ENCODE measurements at regions not wholly inside any gene's neighbourhood (a gene's known extent, or its start where the extent isn't known, plus 50 kb on each side); places are given as distances from the start of the nearest gene placed in this dataset.
"Not testable (repeated sequence)": the region's sequence is repeated elsewhere in the genome, so short reads cannot be mapped to it uniquely, and the experiment has no call there.

DNA sequence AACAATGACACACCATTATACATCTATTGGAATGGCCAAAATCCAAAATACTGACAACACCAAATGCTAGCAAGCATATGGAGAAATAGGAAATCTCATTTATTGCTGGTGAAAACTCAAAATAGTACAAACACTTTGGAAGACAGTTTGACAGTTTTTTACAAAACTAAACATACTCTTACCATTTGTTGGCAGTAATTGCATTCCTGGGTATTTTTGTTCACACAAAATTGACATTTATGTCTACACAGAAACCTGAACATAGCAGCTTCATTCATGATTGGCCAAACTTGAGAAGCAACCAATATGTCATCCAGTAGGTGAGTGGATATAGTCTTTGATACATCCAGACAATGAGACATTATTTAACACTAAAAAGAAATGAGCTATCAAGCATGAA, 489.9 kb downstream of the PLOD2 start:
- no peak for DNase-seq

DNA sequence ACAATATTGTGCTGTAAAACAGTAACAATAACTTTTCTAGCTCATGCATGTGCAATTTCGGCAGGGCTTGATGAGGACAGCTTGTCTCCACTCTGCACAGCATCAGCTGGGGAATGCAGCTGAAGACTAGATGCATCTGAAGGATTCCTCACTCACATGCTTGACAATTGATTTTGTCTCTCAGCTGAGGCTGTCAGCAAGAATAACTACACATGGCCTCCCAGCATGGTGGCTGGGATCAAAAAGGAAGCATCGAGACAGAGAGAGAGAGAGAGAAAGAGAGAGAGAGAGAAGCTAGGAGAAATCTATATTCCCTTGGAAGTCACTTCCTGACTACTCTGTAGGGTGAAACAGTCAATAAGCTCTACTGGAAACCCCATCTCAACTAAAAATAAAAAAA, 487.1 kb downstream of the PLOD2 start:
- DNase-seq, result no peak

DNA sequence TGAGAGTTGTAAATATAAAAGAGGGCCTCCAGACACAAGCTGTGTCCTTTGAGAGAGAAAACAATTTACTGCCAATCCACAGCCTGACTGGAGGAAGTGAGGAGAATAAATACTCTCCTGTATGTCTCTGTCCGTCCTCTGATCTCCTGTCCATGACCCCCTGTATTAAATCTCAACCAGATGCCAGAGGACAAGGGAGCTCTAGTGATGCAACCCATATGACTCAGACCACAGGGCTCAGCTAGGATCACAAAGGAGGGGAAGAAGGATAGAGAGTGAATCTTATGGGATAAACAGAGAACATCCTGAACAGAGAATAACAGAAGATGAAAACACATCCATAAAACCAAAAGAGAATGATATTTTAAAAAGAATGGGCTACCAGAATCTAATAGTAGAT, 482.6 kb downstream of the PLOD2 start:
- DNase-seq, result no peak

DNA sequence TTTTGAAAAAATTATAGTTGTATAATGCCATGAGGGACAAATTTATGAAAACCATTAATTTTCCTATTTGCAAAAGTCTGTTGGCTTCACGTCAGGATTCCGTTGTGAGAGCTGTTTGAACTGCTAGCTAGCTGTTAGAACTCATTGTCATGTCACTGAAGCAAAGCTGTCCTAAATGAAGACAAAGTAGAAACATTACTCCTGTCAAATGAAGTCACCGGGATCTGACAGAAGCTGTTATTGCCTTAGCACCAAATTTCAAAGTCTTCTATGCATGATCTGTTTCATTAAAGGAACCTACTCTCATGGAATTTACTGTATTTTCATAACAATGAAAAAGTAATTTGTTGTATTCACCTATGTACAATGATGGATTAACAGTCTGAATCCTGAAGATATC, 479.8 kb downstream of the PLOD2 start:
- DNase-seq, result no peak

DNA sequence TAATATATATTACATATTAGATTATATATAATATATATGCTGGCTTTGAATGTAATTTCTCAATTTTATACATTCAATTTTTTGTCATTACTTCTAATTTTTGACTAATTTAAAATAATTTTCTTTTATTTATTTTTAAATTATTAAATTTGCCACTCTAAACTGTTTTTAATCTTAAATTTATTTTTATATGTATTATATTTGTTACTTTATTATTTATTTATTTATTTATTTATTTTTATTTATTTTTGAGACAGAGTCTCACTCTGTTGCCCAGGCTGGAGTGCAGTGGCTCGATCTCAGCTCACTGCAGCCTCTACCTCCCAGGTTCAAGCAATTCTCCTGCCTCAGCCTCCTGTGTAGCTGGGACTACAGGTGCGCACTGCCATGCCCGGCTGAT, 473.0 kb downstream of the PLOD2 start:
- not testable (repeated sequence) for DNase-seq

DNA sequence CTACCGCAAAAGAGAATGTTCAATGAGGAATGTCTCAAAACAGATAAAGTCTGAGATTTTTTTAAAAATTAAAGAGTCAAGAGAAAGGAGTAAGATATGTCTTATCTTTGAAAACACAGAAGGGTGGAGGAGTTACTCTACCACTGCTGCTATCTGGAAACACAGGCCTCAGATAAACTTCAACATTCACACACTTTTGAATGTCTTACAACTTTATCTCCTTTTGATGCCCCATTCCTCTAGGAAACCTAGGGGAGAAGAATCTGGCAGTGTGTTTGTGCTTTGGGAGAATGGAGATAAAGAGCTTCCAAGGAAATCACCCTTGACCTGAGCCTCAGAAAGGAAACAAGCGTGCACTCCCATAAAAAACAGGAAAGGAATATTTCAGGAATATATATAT, 468.2 kb downstream of the PLOD2 start:
- DNase-seq, result no peak

DNA sequence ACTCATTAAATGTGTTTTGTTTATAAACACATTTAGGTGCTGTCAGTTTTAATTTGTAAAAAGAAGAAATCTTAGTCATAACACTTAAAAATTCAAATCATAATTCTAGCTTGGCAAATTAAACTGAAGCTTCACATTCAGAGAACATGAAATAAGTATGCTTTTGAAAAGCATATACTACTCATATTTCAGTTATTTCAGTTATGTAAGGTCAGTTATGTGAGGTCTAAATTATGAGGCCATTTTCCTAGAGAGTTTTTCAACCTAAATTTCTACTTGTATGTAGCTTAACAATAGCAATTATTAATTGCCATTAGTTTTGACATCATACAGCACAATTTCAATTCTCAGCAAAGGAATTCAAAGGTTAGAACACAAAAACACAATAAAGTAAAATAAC, 465.0 kb downstream of the PLOD2 start:
- no peak for DNase-seq

DNA sequence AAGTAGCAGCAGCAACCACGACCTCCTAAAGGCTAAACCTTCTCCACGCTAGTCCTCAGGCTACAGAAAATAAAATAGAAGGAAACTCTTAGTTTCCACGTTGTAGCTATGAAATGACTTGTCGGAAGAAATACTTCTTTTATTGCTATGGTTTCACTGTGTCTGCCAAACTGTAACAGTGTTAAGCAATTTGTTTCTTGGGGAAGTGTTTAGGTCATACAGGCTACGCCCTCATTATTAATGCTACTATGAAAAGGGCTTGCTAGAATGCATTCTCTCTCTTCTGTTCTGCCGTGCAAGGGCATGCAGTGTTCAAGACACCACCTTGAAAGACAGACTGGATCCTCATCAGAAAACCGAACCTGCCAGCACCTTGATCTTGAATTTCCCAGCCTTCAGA, 462.7 kb downstream of the PLOD2 start:
- DNase-seq, result no peak

DNA sequence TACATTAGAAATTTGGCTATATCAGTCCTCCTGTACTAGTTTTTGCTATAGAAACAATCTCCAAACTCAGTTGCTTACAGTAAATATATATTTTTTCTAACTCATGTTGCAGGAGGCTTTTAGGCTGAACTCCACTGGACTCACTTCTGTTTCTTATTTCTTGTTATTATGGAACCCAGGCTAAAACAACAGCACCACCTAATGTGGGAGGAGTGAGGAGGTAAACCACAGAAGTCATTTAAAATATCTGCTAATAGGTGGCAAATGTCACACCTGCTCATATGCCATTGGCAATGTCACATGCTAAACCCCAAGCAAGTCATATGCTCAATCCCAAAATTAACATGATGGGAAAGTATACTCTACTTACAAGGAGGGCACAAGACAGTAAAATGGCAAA, 462.2 kb downstream of the PLOD2 start:
- no peak for DNase-seq

DNA sequence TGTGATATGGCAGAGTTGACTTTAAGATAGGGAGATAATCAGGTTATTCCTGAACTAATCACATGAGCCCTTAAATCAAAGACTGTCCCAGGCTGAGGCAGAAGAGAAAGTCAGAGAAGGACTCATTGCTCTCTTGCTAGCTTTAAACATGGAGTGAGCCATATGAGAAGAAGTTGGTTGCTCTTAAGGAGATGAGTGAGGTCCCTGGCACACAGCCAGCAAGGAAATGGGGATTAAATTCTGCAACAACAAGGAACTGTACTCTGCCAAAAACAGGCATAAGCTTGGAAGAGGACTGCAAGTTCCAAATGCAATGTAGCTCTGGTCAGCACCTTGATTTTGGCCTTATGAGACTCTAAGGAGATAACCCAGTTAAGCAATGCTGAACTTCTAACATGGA, 457.0 kb downstream of the PLOD2 start:
- no peak for DNase-seq

DNA sequence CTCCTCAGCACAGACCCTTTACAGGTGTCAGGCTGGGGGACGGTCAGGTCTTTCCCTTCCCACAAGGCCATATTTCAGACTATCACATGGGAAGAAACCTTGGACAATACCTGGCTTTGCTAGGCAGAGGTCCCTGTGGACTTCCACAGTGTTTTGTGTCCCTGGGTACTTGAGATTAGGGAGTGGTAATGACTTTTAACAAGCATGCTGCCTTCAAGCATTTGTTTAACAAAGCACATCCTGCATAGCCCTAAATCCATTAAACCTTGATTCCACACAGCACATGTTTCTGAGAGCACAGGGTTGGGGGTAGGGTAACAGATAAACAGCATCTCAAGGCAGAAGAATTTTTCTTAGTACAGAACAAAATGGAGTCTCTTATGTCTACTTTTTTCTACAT, 451.2 kb downstream of the PLOD2 start:
- DNase-seq, result not testable (repeated sequence)

DNA sequence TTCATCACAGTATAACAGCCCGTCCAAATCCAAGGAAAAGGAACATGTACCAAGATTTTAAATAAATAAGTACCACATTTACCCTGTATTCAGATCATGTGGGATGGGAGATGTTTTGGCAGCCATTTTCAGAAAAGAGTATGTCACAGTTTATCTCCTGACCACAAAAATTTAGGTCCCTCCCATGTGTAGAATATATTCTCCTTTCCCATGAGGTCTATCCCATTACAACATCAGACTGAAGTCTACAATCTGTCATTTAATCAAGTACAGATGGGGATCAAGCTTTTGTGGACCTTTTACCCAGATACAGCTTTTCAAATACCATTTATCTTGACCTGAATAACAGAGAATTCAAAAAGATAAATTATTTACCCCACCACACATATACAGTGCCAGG, 444.5 kb downstream of the PLOD2 start:
- DNase-seq, result no peak

DNA sequence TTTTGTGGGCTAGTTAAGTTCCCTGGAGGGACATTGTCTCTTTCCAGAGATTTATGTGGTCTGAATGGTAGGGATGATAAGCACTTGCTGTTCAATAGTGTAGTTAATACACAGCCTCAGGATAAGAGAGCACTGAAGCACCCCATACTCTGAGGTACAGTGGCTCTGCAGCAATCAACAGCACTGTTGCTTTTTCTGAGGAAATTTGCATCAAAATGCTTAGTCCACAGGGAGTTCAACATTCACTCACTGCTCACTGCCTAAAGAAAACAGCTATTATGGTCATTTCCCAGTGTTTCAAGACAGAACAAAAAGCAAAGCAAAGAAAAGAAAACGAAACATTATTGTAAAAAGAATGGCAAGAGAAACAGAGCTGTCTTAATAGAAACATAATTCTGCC, 441.9 kb downstream of the PLOD2 start:
- no peak for DNase-seq

DNA sequence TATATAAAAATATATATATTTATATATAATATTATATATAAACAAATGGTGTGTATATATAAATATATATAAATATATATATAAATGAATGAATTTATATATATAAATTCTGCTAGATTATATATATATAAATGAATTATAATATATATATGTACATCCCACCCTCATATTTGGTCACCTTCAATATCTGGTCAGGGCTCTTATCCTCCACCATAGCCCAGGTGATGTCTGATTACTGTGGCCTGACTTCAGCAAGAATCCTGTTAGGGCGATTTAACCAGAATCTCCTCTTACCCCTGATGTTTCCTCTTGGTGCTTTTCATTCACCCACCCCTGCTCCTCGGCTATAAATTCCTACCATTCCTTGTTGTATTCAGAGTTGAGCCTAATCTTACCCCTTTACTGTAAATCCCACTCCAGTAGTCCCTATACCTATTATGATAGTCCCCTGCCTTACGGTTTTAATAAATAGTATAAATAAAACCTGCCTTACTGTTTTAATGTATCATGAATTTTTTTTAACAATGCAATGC, 439.6 kb downstream of the PLOD2 start:
- DNase-seq, result no peak

DNA sequence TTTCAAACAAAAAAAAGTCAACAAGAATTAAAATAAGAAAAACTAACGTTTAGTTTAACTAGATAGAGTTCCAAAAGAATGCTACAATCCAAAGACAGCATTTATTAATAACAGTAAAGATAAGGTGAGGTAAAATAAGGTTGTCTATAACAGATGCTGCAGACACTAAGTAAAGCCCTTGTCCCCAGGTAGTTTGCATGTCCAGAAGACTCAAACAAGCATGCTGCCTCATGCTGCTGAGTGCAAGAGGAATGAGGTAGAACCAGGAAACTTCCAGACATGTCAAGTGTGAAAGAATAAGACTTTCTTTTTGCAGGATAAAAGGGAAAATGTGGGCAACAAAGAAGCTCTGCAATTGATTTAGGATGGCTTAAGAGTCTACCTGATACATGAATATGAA, 439.2 kb downstream of the PLOD2 start:
- DNase-seq, result no peak

DNA sequence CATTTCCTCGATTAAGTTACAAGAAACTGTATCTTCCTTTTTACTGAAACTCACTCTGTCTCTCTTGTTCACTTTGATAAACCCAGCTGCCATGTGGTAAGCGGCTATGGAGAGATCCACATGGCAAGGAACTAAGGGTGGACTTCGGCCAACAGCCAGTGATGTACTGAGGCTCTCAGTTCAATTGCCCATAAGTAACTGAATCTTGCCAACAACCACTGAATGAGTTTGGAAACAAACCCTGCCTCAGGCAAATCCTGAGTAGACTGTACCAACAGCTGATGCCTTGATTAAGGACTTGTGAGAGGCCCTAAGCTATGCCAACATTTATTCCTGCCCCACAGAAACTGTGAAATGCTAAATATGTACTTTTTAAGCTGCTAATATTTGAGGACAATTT, 433.5 kb downstream of the PLOD2 start:
- DNase-seq, result no peak

DNA sequence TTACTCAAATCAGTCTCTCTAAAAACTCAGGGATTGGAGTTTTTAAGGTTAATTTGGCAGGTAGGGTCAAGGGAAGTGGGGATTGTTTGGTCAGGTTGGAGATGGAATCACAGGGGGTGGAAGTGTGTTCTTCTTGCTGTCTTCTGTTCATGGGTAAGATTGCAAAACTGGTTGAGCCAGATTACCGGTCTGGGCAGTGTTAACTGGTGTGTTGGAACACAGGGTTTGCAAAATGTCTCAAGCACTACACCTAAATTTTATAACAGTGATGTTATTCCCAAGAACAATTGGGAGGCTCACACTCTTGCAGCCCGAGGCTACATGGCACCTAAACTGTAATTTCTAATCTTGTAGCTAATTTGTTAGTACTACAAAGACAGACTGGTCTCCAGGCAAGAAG, 425.4 kb downstream of the PLOD2 start:
- no peak for DNase-seq

DNA sequence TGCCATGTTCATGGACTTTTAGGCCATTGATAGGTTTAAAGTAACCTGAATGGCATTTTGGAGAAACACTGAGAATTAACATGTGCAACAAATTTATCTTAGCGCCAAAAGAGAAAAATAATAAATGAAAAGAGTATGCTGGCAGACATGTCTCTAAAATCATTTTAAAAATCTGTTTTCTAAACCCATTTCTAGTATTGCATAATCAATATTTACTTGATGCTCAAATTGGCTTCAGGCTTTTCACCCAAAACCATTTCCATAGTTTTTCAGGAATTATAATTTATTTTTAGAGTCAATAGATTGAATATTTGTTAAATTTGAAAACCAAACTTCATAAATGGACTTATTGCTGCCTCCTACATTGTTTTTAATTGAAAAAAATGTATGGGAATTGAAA, 423.0 kb downstream of the PLOD2 start:
- DNase-seq, result no peak

DNA sequence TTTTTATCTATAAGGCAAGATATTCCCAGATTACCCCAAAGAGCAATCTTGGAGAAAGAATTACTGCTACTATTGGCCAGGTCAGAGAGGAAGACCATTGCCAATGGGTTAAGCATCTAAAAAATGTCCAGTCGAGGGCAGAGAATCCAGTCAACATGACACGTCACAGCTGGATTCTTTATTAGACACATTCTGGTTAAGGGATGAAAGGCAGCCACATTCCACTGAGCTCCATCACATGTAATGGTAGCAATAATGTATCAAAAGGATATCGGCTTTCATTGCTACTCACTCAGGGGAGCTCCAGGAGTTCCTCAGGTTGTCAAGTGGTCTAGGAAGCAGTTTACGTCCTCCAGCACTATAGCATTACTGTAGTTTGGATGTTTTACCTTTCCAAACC, 421.1 kb downstream of the PLOD2 start:
- no peak for DNase-seq

DNA sequence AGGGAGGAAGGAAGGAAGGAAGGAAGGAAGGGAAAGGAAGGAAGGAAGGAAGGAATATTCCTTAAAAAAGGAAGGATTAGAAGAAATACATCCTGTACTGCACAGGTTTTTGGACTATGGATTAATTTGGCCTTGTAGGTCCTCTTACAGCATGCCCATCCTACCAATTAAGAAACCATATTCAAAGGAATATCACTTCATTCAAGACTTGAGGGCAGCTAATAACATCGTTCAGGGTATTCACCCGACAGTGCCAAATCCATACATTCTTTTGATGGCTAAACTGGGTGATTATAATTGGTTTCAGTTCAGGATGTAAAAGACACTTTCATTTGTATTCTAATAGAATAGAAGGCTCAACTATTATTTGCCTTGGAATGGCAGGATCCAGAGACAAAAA, 410.3 kb downstream of the PLOD2 start:
- no peak for DNase-seq

DNA sequence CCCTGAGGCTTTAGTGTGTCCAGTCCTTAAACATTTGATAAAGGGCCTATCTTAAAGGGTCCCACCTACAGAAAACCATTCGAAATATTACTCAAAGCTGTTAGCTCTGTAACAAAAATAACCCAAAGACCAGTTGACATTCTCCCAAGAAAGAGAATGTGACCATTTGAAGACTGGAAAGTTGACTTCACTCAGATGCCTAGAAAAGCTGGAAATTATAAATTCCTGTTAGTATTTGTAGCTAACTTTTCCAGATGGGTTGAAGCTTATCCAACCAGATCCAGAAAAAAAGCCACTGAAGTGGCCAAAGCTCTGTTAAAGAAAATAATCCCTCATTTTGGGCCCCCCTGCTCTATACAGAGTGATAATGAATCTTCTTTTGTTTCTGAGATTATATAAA, 408.4 kb downstream of the PLOD2 start:
- DNase-seq, result no peak

DNA sequence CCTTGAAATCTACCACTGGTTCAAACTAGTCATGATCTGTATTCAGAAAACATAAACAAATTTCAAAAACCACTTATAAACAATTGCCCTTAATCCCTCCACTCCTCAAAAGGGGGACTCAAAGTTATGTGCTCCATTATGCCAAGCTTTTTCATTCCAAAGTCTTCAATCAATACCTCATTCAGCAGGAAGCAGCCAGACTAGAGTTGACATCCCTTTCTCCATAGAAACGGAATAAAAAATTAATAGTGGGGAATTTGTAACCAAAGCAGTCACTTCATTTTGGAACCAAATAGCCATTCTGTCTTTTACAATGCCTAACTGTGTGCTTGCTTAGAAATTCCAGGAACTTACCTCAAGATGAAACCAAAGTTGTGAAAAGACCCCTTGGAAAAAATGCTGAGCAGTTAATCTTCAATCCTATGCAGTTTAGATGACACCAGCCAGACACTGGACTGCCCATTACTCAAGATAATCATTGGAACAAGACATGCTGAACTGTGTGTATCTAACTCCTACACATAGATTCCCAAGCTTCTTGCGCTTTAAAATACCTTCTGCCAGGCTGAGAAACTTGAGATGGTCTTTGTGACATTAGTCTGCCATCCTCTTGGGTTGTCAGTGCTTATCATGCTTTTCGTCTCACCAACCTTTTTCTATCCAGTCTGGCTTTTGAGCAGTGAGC, 406.2 kb downstream of the PLOD2 start:
- DNase-seq, result no peak

DNA sequence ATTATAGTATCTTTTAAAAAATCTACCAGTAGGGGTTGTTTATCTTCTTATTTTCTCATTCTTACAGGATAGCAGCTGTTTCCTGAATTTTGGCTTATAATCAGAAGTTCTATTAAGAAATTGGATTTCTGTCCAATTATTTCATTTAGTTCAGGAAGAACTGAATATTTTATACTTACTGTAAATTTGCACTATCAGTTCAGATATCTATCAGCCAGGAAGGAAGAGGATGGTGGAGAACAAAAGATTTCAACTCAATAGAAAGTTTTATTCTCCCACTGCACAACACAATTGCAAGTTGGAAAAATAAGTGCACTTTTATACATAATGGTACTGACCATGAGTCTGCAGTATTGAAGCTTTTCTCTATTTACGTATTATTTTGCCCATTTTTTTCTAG, 400.9 kb downstream of the PLOD2 start:
- DNase-seq, result no peak

DNA sequence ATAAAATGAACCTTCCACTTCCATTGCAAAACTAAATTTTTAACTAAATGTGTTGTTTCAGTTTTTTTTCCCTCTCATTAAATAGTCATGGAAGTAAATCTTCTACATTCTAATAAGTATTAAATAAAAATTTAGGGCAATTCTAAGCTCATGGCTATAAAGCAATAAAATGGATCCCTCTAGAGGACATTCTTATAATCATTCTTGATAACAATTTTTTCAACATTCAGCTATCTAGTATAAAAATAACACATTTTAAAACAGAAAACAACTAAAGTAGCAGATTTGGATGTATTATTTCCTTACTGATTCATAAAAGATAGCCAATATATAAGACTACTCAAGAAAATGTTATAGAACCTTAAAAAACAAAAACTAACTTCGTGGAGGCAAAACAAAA, 393.1 kb downstream of the PLOD2 start:
- DNase-seq, result no peak

DNA sequence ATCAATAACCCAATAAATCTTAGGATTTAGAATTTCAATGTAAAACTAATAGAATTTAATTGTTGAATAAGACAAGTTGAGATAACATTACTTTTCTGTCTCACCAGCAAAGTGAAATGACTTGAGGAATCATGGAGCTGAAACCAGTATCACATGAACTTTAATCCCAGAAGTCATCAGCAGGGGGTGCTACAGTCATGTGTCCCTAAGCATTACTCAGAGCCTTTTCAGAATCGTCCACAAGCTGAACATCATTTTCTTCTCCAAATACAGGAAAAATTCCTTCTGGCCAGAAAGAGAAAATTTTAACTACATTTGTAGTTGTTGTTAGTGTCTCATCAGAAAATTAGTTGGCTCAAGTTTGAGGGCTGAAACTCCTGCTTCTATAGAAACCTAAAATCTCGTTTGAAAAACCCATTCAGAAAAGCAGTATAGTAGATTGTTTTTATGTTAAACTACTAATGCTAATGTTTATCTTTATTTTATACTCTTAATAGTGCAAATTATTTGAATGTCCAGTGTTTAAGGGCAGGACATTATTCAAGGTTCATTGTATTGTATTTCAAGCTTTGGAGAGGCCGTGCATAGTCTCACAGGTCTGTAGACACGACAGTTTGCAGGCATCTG, 384.1 kb downstream of the PLOD2 start:
- no peak for DNase-seq

Data from SHP77 treated with DMSO at 0.1 percent for 48 hours (cell line).